Endodermal cell (in vitro differentiated cells): ENCODE measurements at regions not wholly inside any gene's neighbourhood (a gene's known extent, or its start where the extent isn't known, plus 50 kb on each side); places are given as distances from the start of the nearest gene placed in this dataset.

Experiments
- DNase-seq: peaks from one replicate; pipeline ENCODE4 v3.0.0-alpha.2; 2017
- H3K27ac ChIP-seq: 2 replicates; pipeline ENCODE4 v1.5.1; 2013; ENCODE audit warnings: mild to moderate bottlenecking, low read depth, low read length, moderate library complexity
- H3K27me3 ChIP-seq: 2 replicates; pipeline ENCODE4 v1.6.1; 2013; ENCODE audit warnings: mild to moderate bottlenecking, low read length, moderate library complexity; ENCODE audit not compliant: insufficient read depth, control insufficient read depth, poor library complexity, severe bottlenecking
- H3K36me3 ChIP-seq: 2 replicates; pipeline ENCODE4 v1.7.0; 2013; ENCODE audit warnings: mild to moderate bottlenecking, low read length, moderate library complexity; ENCODE audit not compliant: control insufficient read depth, insufficient read depth
- H3K4me1 ChIP-seq: one replicate; pipeline ENCODE4 v1.7.0; 2013; ENCODE audit warnings: low read length; ENCODE audit not compliant: control insufficient read depth, insufficient read depth
- H3K4me3 ChIP-seq: 2 replicates; pipeline ENCODE4 v1.5.1; 2013; ENCODE audit warnings: mild to moderate bottlenecking, low read length, moderate library complexity
- H3K9ac ChIP-seq: 2 replicates; pipeline ENCODE4 v1.6.1; 2013; ENCODE audit warnings: mild to moderate bottlenecking, low read length, moderate library complexity; ENCODE audit not compliant: poor library complexity, severe bottlenecking; ENCODE audit errors: extremely low read depth
- H3K9me3 ChIP-seq: 2 replicates; pipeline ENCODE4 v1.6.1; 2013; ENCODE audit warnings: mild to moderate bottlenecking, low read length, moderate library complexity; ENCODE audit not compliant: control insufficient read depth
- H3K27ac Mint-ChIP-seq: 2 replicates; pipeline ENCODE4 v1.8.0; 2020; ENCODE audit warnings: mixed read lengths
- H3K27me3 Mint-ChIP-seq: 2 replicates; pipeline ENCODE4 v1.8.0; 2021; ENCODE audit warnings: mild to moderate bottlenecking, mixed read lengths; ENCODE audit not compliant: insufficient read depth
- H3K36me3 Mint-ChIP-seq: 2 replicates; pipeline ENCODE4 v1.8.0; 2020; ENCODE audit warnings: low read depth, mixed read lengths
- H3K4me1 Mint-ChIP-seq: 2 replicates; pipeline ENCODE4 v1.8.0; 2020; ENCODE audit warnings: mixed read lengths
- H3K4me3 Mint-ChIP-seq: 2 replicates; pipeline ENCODE4 v1.8.0; 2020; ENCODE audit warnings: mild to moderate bottlenecking, moderate library complexity, mixed read lengths
- H3K9me3 Mint-ChIP-seq: 2 replicates; pipeline ENCODE4 v1.8.0; 2020; ENCODE audit warnings: mild to moderate bottlenecking, mixed read lengths
- WGBS, 2 experiments: methylation state at CpG; one replicate each; pipeline versions ENCODE4 v1.1.5 to v1.1.7; 2013; ENCODE audit warnings: missing lambda C conversion rate in 2 of 2, mixed read lengths in 1 of 2; ENCODE audit not compliant: insufficient coverage in 1 of 2, insufficient read length in 1 of 2; 5-methylcytosine and 5-hydroxymethylcytosine counted together
- TF ChIP-seq, protein P1 (sequence below): fragments of 200-600 bp; sonication (generic); conservative IDR thresholded peaks from 2 replicates; pipeline ENCODE4 v1.5.0; 2021; ENCODE audit warnings: antibody characterized with exemption, mild to moderate bottlenecking

DNA sequence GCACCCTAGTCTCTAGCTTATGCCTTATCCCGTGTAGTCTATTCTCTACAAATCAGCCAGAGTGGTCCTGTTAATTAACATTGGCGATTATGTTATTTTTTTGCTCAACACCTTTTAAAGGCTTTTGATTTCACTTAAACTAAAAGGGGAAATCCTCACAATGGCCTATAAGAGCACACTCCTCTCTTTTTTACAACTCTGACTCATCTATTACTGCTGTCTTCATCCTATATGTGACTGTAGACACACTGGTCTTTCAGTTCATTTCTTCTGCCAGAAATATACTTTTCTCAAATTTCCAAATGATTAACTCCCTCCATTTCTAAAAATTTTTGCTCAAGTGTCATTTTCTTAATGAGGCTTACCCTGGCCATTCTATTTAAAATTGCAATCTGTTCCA, 143.4 kb downstream of the NSUN3 start:
- H3K27ac ChIP-seq: no peak overlapping the region
- Mint-ChIP-seq H3K36me3 (no peaks in the 10 kb centered on the region), H3K4me3 (no peak overlapping the region), H3K9me3 (peaks cover 2% of the 10 kb centered on the region), H3K4me1 (peaks cover 19% of the 10 kb centered on the region), H3K27me3 (no peaks in the 10 kb centered on the region), H3K27ac (no peak overlapping the region)
- H3K4me1 ChIP-seq: no peaks in the 10 kb centered on the region
- H3K27me3 ChIP-seq: no peaks in the 10 kb centered on the region
- no peak overlapping the region for H3K4me3 ChIP-seq
- H3K9me3 ChIP-seq: peaks cover 8% of the 10 kb centered on the region
- WGBS, 2 experiments: 83 to 94% methylated on average over 2 of the region's 2 CpGs
- TF ChIP-seq, protein P1, sequence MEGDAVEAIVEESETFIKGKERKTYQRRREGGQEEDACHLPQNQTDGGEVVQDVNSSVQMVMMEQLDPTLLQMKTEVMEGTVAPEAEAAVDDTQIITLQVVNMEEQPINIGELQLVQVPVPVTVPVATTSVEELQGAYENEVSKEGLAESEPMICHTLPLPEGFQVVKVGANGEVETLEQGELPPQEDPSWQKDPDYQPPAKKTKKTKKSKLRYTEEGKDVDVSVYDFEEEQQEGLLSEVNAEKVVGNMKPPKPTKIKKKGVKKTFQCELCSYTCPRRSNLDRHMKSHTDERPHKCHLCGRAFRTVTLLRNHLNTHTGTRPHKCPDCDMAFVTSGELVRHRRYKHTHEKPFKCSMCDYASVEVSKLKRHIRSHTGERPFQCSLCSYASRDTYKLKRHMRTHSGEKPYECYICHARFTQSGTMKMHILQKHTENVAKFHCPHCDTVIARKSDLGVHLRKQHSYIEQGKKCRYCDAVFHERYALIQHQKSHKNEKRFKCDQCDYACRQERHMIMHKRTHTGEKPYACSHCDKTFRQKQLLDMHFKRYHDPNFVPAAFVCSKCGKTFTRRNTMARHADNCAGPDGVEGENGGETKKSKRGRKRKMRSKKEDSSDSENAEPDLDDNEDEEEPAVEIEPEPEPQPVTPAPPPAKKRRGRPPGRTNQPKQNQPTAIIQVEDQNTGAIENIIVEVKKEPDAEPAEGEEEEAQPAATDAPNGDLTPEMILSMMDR: no peak
- H3K9ac ChIP-seq: no peak overlapping the region
- DNase-seq: no peak
- no peaks in the 10 kb centered on the region for H3K36me3 ChIP-seq

DNA sequence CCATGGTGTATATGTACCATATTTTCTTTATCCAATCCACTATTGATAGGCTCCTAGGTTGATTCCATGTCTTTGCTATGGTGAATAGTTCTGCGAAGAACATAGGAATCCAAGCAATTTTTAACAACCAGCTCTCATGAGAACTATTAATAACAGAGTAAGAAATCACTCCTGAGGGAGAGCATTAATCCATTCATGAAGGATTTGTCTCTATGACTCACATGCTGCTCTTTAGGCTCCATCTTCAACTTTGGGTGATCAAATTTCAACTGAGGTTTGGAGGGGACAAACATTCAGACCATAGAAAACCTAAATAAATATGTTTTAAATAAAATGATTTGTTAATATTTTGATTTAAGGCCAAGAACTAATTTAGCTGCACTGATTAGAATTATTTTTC, 147.4 kb downstream of the NSUN3 start:
- no peaks in the 10 kb centered on the region for H3K27me3 Mint-ChIP-seq
- 78% methylated on average over 1 of the region's 1 CpG; no CpG with 5 or more reads in 1 of the 2 experiments for WGBS, 2 experiments
- peaks cover 13% of the 10 kb centered on the region for H3K9me3 Mint-ChIP-seq
- no peaks in the 10 kb centered on the region for H3K36me3 ChIP-seq
- no peaks in the 10 kb centered on the region for H3K4me1 ChIP-seq
- no peak overlapping the region for H3K27ac Mint-ChIP-seq
- TF ChIP-seq, protein P1: no peak
- no peaks in the 10 kb centered on the region for H3K27me3 ChIP-seq
- no peak overlapping the region for H3K4me3 ChIP-seq
- no peaks in the 10 kb centered on the region for H3K36me3 Mint-ChIP-seq
- H3K4me1 Mint-ChIP-seq: peaks cover 9% of the 10 kb centered on the region
- no peak overlapping the region for H3K9ac ChIP-seq
- no peak overlapping the region for H3K4me3 Mint-ChIP-seq
- peaks cover 17% of the 10 kb centered on the region for H3K9me3 ChIP-seq
- no peak for DNase-seq
- no peak overlapping the region for H3K27ac ChIP-seq

DNA sequence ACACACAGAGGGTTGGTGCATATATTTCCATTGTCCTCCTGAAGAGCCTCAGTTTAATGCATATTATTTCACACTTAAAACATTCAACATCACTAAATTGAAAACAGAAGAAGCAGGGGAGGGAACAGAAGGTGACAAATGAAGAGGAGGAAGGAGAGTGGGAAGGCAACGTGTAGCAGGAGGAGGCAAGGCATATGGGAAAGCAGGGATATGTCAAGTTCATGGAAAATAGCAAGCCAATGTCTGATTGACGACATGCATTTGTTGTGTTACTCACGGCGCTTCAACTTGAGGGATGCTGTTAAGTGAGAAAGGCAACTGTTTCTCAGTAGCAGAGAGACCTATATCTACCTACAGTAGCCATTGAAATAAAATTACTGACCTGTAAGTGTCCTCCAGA, 154.5 kb downstream of the NSUN3 start:
- H3K4me1 ChIP-seq: no peaks in the 10 kb centered on the region
- H3K4me3 ChIP-seq: no peak overlapping the region
- no peak overlapping the region for H3K27ac Mint-ChIP-seq

More for the DNA sequence above, 154.5 kb downstream of the NSUN3 start:
- H3K27me3 Mint-ChIP-seq: no peaks in the 10 kb centered on the region
- no peak for DNase-seq
- H3K36me3 Mint-ChIP-seq: no peaks in the 10 kb centered on the region
- H3K4me1 Mint-ChIP-seq: peaks cover 11% of the 10 kb centered on the region
- WGBS, 2 experiments: 88 to 100% methylated on average over 4 of the region's 4 CpGs
- no peaks in the 10 kb centered on the region for H3K27me3 ChIP-seq
- H3K27ac ChIP-seq: no peak overlapping the region
- peaks cover 7% of the 10 kb centered on the region for H3K9me3 Mint-ChIP-seq
- H3K4me3 Mint-ChIP-seq: no peak overlapping the region
- TF ChIP-seq, protein P1: no peak
- H3K9ac ChIP-seq: no peak overlapping the region
- peaks cover 15% of the 10 kb centered on the region for H3K9me3 ChIP-seq
- H3K36me3 ChIP-seq: no peaks in the 10 kb centered on the region
